Activated CD4-positive, alpha-beta T cell treated with anti-CD3 and anti-CD28 coated beads, Interleukin-2, amount 10 ng/mL, durations not matched to agents 7 days and 5 days (primary cell): ENCODE measurements at regions not wholly inside any gene's neighbourhood (a gene's known extent, or its start where the extent isn't known, plus 50 kb on each side); places are given as distances from the start of the nearest gene placed in this dataset.
"Not testable (repeated sequence)": the region's sequence is repeated elsewhere in the genome, so short reads cannot be mapped to it uniquely, and the experiment has no call there.

Experiments
- CTCF ChIA-PET: fragments of 350-600 bp; sonication (Branson Sonifier 250); formaldehyde crosslinking; loops from one replicate; lab custom pipeline; 2021; ENCODE audit warnings: antibody characterized with exemption; lab: Charles Lee
- POLR2A ChIA-PET: fragments of 350-600 bp; sonication (Branson Sonifier 250); formaldehyde crosslinking; loops from one replicate; lab custom pipeline; 2021; ENCODE audit warnings: antibody characterized with exemption; lab: Charles Lee
- DNase-seq: peaks from one replicate; pipeline ENCODE4 v3.0.0-alpha.2; 2020
- H3K27ac Mint-ChIP-seq: one replicate; pipeline ENCODE4 v1.8.0; 2021; ENCODE audit warnings: mild to moderate bottlenecking, moderate library complexity, mixed read lengths
- H3K27me3 Mint-ChIP-seq: one replicate; pipeline ENCODE4 v1.8.0; 2021; ENCODE audit warnings: mixed read lengths
- H3K36me3 Mint-ChIP-seq: one replicate; pipeline ENCODE4 v1.8.0; 2021; ENCODE audit warnings: low read depth, mixed read lengths
- H3K4me1 Mint-ChIP-seq: one replicate; pipeline ENCODE4 v1.8.0; 2021; ENCODE audit warnings: mixed read lengths
- H3K4me3 Mint-ChIP-seq: one replicate; pipeline ENCODE4 v1.8.0; 2021; ENCODE audit warnings: mild to moderate bottlenecking, moderate library complexity, mixed read lengths
- H3K9me3 Mint-ChIP-seq: one replicate; pipeline ENCODE4 v1.8.0; 2021; ENCODE audit warnings: mixed read lengths

DNA sequence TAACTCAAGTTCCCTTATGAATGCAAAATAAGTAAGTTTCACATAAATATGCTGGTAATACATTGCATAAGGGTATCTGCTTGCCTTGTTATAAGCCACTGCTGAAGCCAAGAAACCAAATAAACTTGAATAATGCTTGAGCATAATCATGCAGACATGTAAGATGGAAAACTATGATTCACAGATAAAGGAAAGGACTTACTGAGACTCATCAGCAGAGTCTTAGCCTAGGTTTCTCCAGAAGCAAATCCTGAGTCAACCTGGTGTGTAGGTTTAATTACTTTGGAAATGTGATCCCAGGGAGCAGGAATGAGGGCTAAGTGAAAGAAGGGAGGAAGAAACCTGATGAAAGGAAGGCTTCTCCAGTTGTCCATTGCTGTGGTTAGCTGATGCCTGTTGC, 107.7 kb upstream of the BTG1 start:
- no peaks in the 10 kb centered on the region for H3K27me3 Mint-ChIP-seq
- no peak overlapping the region for H3K4me3 Mint-ChIP-seq
- H3K4me1 Mint-ChIP-seq = no peaks in the 10 kb centered on the region
- no peak overlapping the region for H3K27ac Mint-ChIP-seq
- CTCF ChIA-PET = interaction anchor here (1.1 kb wide), 1 partner anchor 22 kb away, joined by 3 read pairs; no protein-coding TSS in a partner anchor
- H3K36me3 Mint-ChIP-seq = no peaks in the 10 kb centered on the region
- no peak for DNase-seq
- H3K9me3 Mint-ChIP-seq = peaks cover 4% of the 10 kb centered on the region
- POLR2A ChIA-PET = no interaction called here

DNA sequence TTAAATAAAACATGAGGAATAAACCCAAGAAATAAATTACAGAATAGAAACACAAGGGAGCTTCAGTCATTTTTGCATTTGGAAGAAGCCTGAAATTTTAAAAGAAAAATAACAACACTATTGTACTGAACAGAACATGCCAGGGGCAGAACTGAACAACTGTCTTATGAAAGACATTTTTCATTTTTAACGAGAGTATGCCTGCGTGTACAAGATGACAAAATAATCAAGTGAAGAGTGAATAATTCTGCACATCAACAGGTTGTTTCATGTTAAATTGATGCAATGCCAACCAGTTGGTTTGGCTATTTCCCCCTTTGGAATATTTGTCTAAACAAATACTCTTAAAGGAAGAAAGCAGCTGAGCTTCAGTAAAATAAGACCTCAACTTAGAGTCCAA, 103.3 kb upstream of the BTG1 start:
- CTCF ChIA-PET = interaction anchor here (0.6 kb wide), 1 partner anchor 366 kb away, joined by 4 read pairs; no protein-coding TSS in a partner anchor
- H3K9me3 Mint-ChIP-seq = peaks cover 6% of the 10 kb centered on the region
- no peak for DNase-seq
- no peak overlapping the region for H3K4me3 Mint-ChIP-seq
- no peaks in the 10 kb centered on the region for H3K27me3 Mint-ChIP-seq
- no peak overlapping the region for H3K27ac Mint-ChIP-seq
- POLR2A ChIA-PET = no interaction called here
- H3K4me1 Mint-ChIP-seq = no peaks in the 10 kb centered on the region
- H3K36me3 Mint-ChIP-seq = no peaks in the 10 kb centered on the region

DNA sequence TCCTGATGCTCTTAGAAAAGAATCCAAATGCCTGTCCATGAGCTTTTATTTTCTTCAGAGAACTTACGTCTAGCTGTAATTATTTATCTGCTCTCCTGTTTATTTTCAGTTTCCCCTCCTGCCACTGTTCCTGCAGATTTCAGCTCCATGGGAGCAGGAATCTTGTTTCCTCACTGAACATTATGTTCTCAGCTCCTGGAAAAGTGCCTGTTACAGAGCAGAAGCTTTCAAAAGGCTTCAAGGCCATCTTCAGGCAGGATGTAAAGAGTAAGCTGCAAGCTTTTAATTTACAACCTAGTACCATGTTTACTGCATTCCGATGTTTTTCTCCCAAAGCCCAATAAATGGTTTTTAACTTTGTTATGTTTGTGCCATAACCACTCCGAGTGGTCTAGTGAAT, 98.4 kb upstream of the BTG1 start:
- Mint-ChIP-seq H3K36me3 (no peaks in the 10 kb centered on the region), H3K4me1 (no peaks in the 10 kb centered on the region), H3K9me3 (peaks cover 4% of the 10 kb centered on the region), H3K27ac (no peak overlapping the region), H3K27me3 (no peaks in the 10 kb centered on the region), H3K4me3 (no peak overlapping the region)
- no peak for DNase-seq
- ChIA-PET CTCF (interaction anchor here (1.2 kb wide), 1 partner anchor 14 kb away, joined by 4 read pairs; no protein-coding TSS in a partner anchor), POLR2A (no interaction called here)

DNA sequence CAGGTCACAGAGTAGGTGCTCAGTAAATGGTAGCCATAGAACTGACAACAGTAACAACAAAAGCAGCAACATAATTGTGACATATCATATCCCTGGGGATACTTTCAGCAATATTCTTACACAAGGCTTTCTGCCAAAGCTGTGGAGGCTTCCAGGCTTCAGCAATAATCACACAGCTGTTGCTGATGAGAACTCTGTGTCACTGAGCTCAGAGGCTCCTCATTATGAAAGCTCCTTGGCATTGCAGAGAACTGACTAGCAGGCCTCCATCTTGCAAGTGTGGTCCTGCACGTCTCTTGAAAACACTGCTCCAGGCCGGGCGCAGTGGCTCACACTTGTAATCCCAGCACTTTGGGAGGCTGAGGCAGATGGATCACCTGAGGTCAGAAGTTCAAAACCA, 97.3 kb upstream of the BTG1 start:
- POLR2A ChIA-PET = no interaction called here

DNA sequence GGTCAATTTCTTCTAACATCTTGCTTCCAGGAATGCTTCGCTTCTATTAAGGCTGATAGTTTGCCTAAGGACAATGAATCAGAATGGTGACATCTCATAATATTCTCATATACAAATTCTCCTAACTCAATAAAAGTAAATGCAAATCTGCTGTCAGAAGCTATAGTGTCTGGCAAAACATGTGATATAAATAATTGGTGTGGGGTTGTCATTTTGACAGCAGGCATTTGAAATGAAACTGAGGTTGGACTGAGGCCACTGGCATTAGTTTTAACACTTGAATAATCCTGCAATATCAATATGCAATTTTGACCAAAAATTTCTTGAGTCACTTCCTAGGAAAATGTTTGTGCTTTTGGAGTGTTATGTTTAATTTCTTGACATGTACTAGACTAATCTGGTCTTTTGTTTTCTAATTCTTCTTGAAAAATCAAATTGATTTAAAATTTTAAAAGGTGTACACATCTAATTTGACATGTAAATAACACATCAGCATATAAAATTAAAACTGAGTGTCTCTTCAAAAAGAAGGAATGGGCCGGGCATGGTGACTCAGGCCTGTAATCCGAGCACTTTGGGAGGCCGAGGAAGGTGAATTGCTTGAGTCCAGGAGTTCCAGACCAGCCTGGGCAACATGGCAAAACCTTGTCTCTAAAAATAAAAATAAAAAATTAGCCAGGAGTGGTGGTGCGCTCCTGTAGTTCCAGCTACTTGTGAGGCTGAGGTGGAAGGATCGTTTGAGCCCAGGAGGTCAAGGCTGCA, 92.3 kb upstream of the BTG1 start:
- H3K27ac Mint-ChIP-seq = no peak overlapping the region
- H3K36me3 Mint-ChIP-seq = no peaks in the 10 kb centered on the region
- no peaks in the 10 kb centered on the region for H3K27me3 Mint-ChIP-seq
- H3K4me1 Mint-ChIP-seq = peaks cover 15% of the 10 kb centered on the region
- no peak overlapping the region for H3K4me3 Mint-ChIP-seq
- DNase-seq = no peak
- POLR2A ChIA-PET = no interaction called here
- CTCF ChIA-PET = no interaction called here
- no peaks in the 10 kb centered on the region for H3K9me3 Mint-ChIP-seq

More for the DNA sequence above, 97.3 kb upstream of the BTG1 start:
- DNase-seq = no peak
- Mint-ChIP-seq H3K27me3 (no peaks in the 10 kb centered on the region), H3K9me3 (peaks cover 2% of the 10 kb centered on the region), H3K4me1 (no peaks in the 10 kb centered on the region), H3K27ac (no peak overlapping the region), H3K4me3 (no peak overlapping the region), H3K36me3 (no peaks in the 10 kb centered on the region)
- CTCF ChIA-PET = interaction anchor here (0.6 kb wide), 1 partner anchor 36 kb away, joined by 3 read pairs; no protein-coding TSS in a partner anchor

DNA sequence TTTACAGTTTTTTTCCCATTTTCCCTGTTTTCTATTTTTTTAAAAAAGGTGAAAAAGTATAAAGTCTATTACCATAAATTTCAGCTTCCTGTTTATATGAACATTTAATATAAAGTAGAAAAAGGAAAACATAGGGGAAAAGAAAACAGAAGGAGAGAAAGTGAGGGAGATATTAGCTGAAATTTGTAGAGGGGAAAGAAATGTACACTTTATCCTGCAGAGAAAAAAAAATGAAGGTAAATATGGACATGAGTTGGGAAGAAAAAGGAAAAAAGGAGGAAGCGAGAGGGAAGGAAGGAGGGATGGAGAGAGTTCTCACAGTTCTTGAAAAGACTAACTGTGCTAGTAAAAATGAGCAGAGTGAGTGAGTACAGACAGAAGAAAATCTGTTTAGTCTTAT, 91.6 kb upstream of the BTG1 start:
- H3K4me3 Mint-ChIP-seq = no peak overlapping the region
- no peaks in the 10 kb centered on the region for H3K36me3 Mint-ChIP-seq
- ChIA-PET CTCF (no interaction called here), POLR2A (no interaction called here)
- no peaks in the 10 kb centered on the region for H3K9me3 Mint-ChIP-seq
- no peak for DNase-seq
- H3K4me1 Mint-ChIP-seq = peaks cover 16% of the 10 kb centered on the region
- no peaks in the 10 kb centered on the region for H3K27me3 Mint-ChIP-seq
- H3K27ac Mint-ChIP-seq = no peak overlapping the region

DNA sequence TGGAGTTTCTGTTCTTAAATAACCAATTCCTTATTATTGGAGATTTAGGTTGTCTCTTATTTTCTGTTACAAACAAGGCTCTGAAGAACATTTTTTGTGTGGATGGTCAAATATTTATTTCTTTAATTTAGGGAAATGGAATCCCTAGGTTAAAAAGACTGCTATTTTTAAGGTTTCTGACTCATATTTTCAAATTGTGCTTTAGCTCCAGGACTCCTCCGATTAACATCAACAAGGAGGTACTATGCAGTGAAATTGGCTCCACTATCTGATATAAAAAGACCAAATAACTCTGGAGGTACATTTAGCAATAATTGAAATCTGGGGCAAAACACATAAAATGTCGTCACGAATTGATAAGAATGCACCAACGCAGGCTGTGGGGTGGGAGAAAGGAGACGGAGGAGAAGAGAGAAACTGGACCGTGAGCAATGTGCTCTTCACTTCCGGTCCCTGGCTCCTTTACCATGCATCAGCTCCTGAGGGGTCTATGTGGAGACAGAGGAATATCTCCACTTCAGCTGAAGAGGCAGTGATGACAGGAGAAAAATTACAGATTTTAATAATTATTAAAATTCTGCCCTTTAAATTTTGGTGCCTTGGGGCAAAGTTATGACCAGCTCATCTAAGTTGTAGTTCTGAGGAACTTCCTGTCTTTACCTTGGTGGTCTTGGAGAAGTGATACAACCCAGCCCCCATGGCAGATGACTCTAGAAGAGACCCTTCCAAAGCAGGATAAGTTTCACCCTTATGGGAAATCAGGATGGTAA, 90.2 kb upstream of the BTG1 start:
- Mint-ChIP-seq H3K4me3 (no peak overlapping the region), H3K27ac (no peak overlapping the region), H3K9me3 (no peaks in the 10 kb centered on the region), H3K4me1 (peaks cover 16% of the 10 kb centered on the region), H3K27me3 (no peaks in the 10 kb centered on the region), H3K36me3 (no peaks in the 10 kb centered on the region)
- no peak for DNase-seq
- ChIA-PET CTCF (interaction anchor here (1.2 kb wide), 1 partner anchor 91 kb away, joined by 3 read pairs; no protein-coding TSS in a partner anchor), POLR2A (no interaction called here)

DNA sequence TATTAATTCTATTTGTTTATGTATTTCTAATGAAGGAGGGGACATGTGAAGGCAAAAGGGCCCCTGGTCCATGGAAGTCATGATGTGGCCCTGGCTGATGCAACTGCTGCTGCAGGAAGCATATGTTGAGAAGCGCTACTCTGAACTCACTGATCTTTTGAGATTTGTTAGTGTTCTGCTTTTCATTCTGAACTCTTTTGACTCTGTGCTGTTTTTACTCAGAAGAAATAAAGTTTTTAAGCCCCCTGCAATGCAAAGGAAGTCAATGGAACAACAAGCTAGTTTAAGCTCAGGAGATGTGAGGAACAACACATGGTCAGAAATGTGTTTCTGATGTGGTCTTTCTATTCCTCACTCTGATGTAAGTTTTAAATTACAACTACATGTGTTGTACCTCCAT, 88.9 kb upstream of the BTG1 start:
- ChIA-PET CTCF (interaction anchor here (1.2 kb wide), 1 partner anchor 90 kb away, joined by 3 read pairs; no protein-coding TSS in a partner anchor), POLR2A (interaction anchor here (0.6 kb wide), 1 partner anchor 34 kb away, joined by 3 read pairs; no protein-coding TSS in a partner anchor)
- no peaks in the 10 kb centered on the region for H3K9me3 Mint-ChIP-seq
- no peak for DNase-seq
- no peak overlapping the region for H3K27ac Mint-ChIP-seq
- no peaks in the 10 kb centered on the region for H3K27me3 Mint-ChIP-seq
- no peaks in the 10 kb centered on the region for H3K36me3 Mint-ChIP-seq
- H3K4me1 Mint-ChIP-seq = peaks cover 16% of the 10 kb centered on the region
- H3K4me3 Mint-ChIP-seq = no peak overlapping the region

DNA sequence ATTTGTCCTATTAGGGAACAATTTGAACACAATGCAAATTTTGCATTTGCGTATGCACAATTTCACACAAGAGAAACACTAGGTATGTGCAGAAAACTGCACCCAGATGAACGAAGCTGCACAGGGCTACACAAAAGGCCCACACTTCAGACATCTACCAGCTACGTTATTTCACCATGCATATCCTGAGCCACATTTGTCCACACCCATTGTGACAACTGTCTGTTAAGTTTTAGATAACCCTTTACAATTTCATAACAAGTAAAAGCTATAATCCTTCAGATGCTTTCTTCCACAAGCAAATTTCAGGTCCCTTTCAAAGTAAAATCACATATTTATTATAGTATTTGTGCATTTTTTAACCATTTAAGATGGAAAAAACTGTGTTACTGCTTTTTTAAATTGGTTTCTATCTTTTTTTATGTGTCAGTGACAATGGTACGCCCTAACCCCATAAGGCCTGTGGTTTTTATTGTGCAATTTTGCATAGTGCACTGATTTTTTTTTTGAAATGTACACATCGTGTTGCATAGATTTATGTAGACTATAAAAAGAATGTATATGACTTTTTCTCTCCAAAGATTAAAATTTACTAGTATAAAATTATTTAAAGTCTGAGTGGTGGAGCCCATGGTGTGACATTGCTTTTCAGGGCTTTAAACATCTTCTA, 87.8 kb upstream of the BTG1 start:
- peaks cover 16% of the 10 kb centered on the region for H3K4me1 Mint-ChIP-seq
- no peak overlapping the region for H3K27ac Mint-ChIP-seq
- H3K4me3 Mint-ChIP-seq = no peak overlapping the region
- H3K9me3 Mint-ChIP-seq = no peaks in the 10 kb centered on the region
- no peak for DNase-seq
- POLR2A ChIA-PET = no interaction called here
- CTCF ChIA-PET = interaction anchor here (1.9 kb wide), 1 partner anchor 9 kb away, joined by 4 read pairs; no protein-coding TSS in a partner anchor
- H3K36me3 Mint-ChIP-seq = no peaks in the 10 kb centered on the region
- no peaks in the 10 kb centered on the region for H3K27me3 Mint-ChIP-seq

DNA sequence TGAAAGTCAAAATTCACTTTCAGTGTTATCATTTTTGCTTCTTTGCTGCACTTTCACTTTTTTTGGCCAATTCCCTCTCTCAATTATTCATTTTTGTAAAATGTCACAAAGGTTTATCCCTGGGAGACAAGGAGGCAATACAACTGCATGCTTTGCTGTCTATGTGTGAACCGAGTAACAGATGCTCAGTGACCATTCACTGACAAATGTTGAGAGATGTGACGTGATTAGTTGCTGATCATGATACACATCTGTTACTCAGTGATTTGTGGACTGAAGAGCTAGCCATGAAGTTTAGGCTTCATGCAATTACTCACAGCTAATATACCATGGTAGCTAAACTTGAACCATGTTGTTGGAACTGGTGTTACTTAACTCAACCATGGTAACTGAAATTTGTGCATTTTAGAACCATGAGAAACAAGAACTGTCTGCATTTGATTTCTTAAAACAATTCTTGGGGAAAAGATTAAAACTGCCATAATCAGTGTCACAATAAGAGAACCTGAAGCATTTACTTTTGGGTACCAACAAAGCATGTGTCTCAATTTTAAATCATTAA, 86.8 kb upstream of the BTG1 start:
- POLR2A ChIA-PET, DNase-seq, H3K4me3 Mint-ChIP-seq, H3K36me3 Mint-ChIP-seq, H3K27me3 Mint-ChIP-seq, H3K9me3 Mint-ChIP-seq, H3K27ac Mint-ChIP-seq: not testable (repeated sequence)
- H3K4me1 Mint-ChIP-seq = peaks cover 16% of the 10 kb centered on the region
- CTCF ChIA-PET = interaction anchor here (1.2 to 1.9 kb wide), 2 partner anchors 8 to 11 kb away, joined by 4 read pairs; no protein-coding TSS in a partner anchor

DNA sequence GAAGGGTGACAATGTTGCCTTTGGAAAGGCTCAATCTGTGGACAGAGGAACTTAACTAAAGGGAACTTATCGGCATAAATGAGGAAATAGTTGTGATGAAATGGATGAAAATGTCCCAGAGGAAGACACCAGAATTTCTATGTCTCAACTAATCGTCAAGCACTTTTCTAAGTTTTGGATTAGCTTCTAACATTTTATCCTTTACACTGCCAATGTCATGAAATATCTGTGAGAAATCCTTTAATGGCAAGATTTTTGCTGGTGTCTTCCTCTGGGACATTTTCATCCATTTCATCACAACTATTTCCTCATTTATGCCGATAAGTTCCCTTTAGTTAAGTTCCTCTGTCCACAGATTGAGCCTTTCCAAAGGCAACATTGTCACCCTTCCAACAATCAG, 86.3 kb upstream of the BTG1 start:
- CTCF ChIA-PET = interaction anchor here (1.2 to 1.9 kb wide), 2 partner anchors 8 to 10 kb away, joined by 4 read pairs; no protein-coding TSS in a partner anchor
- POLR2A ChIA-PET = not testable (repeated sequence)

DNA sequence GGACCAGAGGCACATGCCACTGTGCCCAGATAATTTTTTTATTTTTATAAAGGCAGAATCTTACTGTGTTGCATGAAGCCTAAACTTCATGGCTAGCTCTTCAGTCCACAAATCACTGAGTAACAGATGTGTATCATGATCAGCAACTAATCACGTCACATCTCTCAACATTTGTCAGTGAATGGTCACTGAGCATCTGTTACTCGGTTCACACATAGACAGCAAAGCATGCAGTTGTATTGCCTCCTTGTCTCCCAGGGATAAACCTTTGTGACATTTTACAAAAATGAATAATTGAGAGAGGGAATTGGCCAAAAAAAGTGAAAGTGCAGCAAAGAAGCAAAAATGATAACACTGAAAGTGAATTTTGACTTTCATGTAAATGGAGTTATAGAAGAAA, 85.9 kb upstream of the BTG1 start:
- POLR2A ChIA-PET = not testable (repeated sequence)

More for the DNA sequence above, 86.3 kb upstream of the BTG1 start:
- not testable (repeated sequence) for H3K27ac Mint-ChIP-seq, H3K9me3 Mint-ChIP-seq, H3K4me3 Mint-ChIP-seq, DNase-seq, H3K36me3 Mint-ChIP-seq, H3K27me3 Mint-ChIP-seq
- peaks cover 16% of the 10 kb centered on the region for H3K4me1 Mint-ChIP-seq

More for the DNA sequence above, 85.9 kb upstream of the BTG1 start:
- not testable (repeated sequence) for H3K27me3 Mint-ChIP-seq, H3K4me3 Mint-ChIP-seq, H3K36me3 Mint-ChIP-seq, DNase-seq, H3K27ac Mint-ChIP-seq, H3K9me3 Mint-ChIP-seq
- CTCF ChIA-PET = interaction anchor here (1.2 to 1.9 kb wide), 2 partner anchors 7 to 10 kb away, joined by 4 read pairs; no protein-coding TSS in a partner anchor
- H3K4me1 Mint-ChIP-seq = peaks cover 16% of the 10 kb centered on the region
